ENCODE measurements at regions not wholly inside any gene's neighbourhood (a gene's known extent, or its start where the extent isn't known, plus 50 kb on each side); places are given as distances from the start of the nearest gene placed in this dataset.

DNA sequence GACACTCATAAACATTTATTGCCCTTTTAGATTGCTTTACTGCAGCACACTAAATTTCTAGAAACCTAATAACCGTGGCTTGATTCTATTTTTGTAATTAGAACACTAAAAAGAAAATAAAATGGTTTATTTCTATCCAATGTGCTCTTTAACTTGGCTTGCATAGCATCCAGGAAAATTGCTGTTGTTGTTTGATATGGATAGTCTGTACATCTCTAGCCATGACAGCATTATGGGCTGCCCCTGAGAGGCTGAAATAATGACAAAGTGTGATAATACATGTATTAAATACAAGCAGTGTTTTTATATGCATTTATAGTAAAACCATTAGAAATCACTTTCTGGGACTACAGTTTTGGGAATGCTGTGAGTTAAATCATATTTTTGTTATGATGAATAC, 472.5 kb downstream of the EPM2A start:
- Histone ChIP-seq H3K4me3 (IDR thresholded peaks at IDR 0.05; ENCODE audit: insufficient read depth, low read depth, low read length) (no peak overlapping the region), H3K79me2 (ENCODE audit: insufficient read depth, low read depth) (no peaks in the 10 kb centered on the region), H2AFZ (ENCODE audit: low read depth) (no peak overlapping the region), H3K36me3 (ENCODE audit: insufficient read depth) (no peaks in the 10 kb centered on the region), H4K20me1 (ENCODE audit: insufficient read depth) (no peaks in the 10 kb centered on the region), H3K27ac (no peak overlapping the region), H3K4me2 (no peak overlapping the region), H3K4me1 (ENCODE audit: low read depth, poor library complexity, severe bottlenecking) (no peaks in the 10 kb centered on the region), H3K9ac (no peak overlapping the region), H3K27me3 (ENCODE audit: insufficient read depth, low read depth) (no peaks in the 10 kb centered on the region)
- TF ChIP-seq, protein P1, sequence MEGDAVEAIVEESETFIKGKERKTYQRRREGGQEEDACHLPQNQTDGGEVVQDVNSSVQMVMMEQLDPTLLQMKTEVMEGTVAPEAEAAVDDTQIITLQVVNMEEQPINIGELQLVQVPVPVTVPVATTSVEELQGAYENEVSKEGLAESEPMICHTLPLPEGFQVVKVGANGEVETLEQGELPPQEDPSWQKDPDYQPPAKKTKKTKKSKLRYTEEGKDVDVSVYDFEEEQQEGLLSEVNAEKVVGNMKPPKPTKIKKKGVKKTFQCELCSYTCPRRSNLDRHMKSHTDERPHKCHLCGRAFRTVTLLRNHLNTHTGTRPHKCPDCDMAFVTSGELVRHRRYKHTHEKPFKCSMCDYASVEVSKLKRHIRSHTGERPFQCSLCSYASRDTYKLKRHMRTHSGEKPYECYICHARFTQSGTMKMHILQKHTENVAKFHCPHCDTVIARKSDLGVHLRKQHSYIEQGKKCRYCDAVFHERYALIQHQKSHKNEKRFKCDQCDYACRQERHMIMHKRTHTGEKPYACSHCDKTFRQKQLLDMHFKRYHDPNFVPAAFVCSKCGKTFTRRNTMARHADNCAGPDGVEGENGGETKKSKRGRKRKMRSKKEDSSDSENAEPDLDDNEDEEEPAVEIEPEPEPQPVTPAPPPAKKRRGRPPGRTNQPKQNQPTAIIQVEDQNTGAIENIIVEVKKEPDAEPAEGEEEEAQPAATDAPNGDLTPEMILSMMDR (conservative IDR thresholded peaks at IDR 0.05; ENCODE audit: low read depth, low read length), result no peak

DNA sequence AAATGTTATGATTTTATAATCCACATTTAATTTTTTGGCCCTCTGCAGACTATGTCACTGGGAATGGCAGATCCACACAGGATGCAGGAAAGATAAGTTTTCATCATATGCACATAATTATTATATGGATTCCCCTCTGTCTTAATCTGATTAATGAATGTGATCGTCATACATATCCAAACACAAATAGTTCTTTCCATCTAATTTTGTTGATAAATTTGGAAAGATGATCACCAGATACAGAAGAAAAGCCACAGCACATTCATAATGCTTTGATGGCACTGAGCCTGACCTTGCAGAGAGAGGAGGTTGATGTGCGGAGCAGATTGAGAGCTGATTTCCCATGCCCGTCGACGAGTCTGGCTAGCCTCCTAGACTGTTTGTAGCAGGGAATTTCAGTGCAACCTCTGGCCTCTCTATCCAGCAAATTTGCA, 471.5 kb downstream of the EPM2A start:
- Histone ChIP-seq H3K4me3 (IDR thresholded peaks at IDR 0.05; ENCODE audit: insufficient read depth, low read depth, low read length) (no peak overlapping the region), H3K27me3 (ENCODE audit: insufficient read depth, low read depth) (no peaks in the 10 kb centered on the region), H4K20me1 (ENCODE audit: insufficient read depth) (no peaks in the 10 kb centered on the region), H3K36me3 (ENCODE audit: insufficient read depth) (no peaks in the 10 kb centered on the region), H3K4me1 (ENCODE audit: low read depth, poor library complexity, severe bottlenecking) (no peaks in the 10 kb centered on the region), H3K27ac (no peak overlapping the region), H3K4me2 (no peak overlapping the region), H3K9ac (no peak overlapping the region), H3K79me2 (ENCODE audit: insufficient read depth, low read depth) (no peaks in the 10 kb centered on the region), H2AFZ (ENCODE audit: low read depth) (no peak overlapping the region)
- TF ChIP-seq, protein P1 (conservative IDR thresholded peaks at IDR 0.05; ENCODE audit: low read depth, low read length), result no peak

DNA sequence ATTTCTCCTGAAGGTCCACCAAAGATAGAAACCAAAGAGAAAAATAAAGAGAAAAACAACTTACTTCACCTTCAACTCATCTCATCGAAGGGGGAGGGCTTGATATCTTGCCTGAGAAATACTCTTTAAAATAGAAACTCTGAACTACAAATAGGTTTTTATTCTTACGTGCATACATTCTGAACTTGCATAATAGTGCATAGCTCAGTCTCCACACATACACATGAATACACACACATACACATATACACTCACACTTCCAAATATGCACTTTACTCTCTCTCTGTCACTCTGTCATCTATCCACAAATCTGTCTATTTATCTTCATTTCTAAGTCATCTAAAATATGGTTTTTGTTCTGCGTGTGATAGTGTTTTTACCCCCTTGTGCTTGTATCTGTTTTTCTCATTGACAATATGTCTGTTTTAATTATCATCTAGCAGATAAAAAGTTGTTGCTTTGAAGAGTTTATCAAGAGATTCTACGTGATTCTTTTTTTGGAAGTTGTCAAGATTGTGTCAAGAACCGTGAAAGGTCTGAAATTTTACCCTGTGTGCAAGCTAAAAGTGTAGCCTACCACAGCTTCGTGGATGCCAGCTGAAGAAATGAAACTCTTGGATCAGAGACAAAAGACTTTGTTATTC, 468.8 kb downstream of the EPM2A start:
- Histone ChIP-seq H3K4me3 (IDR thresholded peaks at IDR 0.05; ENCODE audit: insufficient read depth, low read depth, low read length) (no peak overlapping the region), H3K4me2 (no peak overlapping the region), H3K79me2 (ENCODE audit: insufficient read depth, low read depth) (no peaks in the 10 kb centered on the region), H3K36me3 (ENCODE audit: insufficient read depth) (no peaks in the 10 kb centered on the region), H3K4me1 (ENCODE audit: low read depth, poor library complexity, severe bottlenecking) (no peaks in the 10 kb centered on the region), H2AFZ (ENCODE audit: low read depth) (no peak overlapping the region), H3K27me3 (ENCODE audit: insufficient read depth, low read depth) (no peaks in the 10 kb centered on the region), H4K20me1 (ENCODE audit: insufficient read depth) (no peaks in the 10 kb centered on the region), H3K9ac (no peak overlapping the region), H3K27ac (no peak overlapping the region)
- TF ChIP-seq, protein P1 (conservative IDR thresholded peaks at IDR 0.05; ENCODE audit: low read depth, low read length), result no peak

DNA sequence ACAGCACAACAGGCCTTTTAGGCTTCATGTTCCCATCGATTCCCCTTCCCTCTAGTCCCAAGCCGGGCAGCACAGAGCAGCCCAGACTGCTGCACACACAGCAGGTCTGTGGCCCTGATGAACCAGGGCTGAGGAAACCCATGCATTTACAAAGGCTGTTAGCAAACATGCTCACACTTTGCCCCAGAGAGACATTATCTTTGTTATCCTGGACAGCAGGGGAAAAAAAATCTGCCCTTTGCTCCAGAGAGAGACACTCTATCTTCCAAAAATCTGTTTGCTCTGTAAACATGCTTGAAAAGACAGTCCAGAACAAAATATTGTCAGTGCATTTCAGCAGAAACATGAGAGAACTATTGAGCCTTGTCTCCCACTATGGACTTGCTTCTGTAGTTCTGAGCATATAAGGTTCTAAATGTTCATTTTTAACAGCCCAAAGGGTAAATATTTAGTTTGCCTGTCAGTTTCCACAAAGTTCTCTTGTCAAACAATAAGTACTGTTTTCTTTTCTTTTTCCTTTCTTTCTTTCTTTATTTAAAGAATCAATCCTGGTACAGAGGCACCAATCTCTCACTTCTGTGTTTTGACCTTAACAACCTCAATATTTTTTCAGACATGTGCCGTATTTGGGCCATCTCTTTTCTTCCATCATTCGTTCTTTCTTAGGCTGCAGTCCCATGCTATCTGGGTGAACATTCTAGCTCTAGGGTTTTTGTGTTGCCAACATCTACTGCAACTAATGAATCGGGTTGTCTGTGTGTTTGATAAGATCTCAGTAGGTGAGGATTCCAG, 468.0 kb downstream of the EPM2A start:
- H3K4me2 ChIP-seq, result no peak overlapping the region
- no peaks in the 10 kb centered on the region for H4K20me1 ChIP-seq (ENCODE audit: insufficient read depth)
- no peak overlapping the region for H3K27ac ChIP-seq
- no peak overlapping the region for H2AFZ ChIP-seq (ENCODE audit: low read depth)
- no peak overlapping the region for H3K9ac ChIP-seq
- no peaks in the 10 kb centered on the region for H3K36me3 ChIP-seq (ENCODE audit: insufficient read depth)
- TF ChIP-seq, protein P1 (conservative IDR thresholded peaks at IDR 0.05; ENCODE audit: low read depth, low read length), result no peak
- H3K79me2 ChIP-seq (ENCODE audit: insufficient read depth, low read depth), result no peaks in the 10 kb centered on the region
- H3K4me3 ChIP-seq (IDR thresholded peaks at IDR 0.05; ENCODE audit: insufficient read depth, low read depth, low read length), result no peak overlapping the region
- H3K27me3 ChIP-seq (ENCODE audit: insufficient read depth, low read depth), result no peaks in the 10 kb centered on the region
- no peaks in the 10 kb centered on the region for H3K4me1 ChIP-seq (ENCODE audit: low read depth, poor library complexity, severe bottlenecking)

Data from KMS-11 (cell line).